Suppressor macrophage (primary cell): ENCODE measurements at regions not wholly inside any gene's neighbourhood (a gene's known extent, or its start where the extent isn't known, plus 50 kb on each side); places are given as distances from the start of the nearest gene placed in this dataset.
A peak's percentile ranks its signal among the peaks of the same experiment; 100 is the strongest.

Source experiments
- DNase-seq, 4 experiments: peaks; one replicate each; pipeline ENCODE4 v3.0.0-alpha.2; 2020 to 2022

DNA sequence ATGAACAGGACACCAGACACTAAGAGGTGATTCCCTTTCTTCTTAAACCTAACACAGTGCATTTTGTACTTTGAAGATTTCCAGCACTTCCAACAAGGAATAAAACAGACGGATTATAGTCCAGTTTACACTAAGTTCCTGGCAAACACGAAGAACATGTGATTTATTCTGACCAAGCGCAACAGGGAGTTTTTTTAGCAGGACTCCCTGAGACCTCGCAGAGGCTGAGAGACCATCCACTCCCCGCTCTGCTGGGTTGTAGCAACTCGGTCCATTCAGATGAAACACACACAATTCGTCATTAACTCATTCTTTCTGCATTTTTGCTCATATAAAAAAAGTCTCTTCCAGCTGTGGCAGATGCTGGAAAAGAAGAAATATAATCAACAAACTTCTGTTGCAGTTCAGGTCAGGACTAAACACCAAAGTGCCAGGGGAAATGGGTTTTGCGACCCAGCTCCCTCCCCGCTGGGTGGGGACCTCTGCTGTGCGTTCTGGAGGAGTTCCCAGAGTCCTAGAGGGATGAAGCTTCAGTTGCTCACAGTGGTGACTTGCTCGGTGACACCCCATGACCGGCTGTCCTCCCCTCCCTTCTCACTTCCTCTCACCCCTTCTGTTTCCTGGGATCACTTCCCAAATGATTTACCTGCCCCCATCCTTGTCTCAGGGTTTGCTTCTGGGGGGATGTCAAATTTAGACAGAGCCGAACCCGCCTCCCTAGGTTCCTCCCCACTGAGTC lies 52.5 kb downstream of the KCNF1 start:
- peak in 3 of 4 experiments; percentile 15 to 25 (median 16) for DNase-seq

DNA sequence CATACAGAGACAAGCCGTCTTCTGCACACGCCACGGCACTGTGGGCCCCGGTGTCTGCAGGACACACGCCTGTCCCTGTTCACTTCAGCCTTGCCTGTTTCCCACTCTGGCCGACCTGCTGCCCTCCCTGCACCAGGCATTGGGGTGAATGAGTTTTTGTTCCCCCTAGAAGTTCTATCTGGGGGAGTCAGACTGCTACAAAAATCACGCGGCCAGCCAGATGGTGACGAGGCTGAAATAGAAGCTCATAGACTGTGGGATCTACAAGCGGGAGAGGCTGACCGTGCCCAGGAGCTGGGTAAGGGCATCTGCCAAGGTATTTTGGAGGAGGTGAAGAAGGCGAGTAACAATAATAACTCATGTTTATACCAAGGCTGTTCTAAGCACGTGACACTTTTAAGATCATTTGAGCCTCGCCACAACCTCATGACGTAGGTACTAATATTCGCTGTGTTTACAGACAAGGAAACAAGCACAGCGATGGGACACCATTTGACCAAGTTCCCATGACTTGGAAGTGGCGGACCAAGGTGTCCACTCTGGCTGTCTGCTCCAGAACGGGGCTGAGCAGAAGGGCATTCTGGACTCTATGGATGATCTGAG lies 53.6 kb downstream of the KCNF1 start:
- DNase-seq = no peak

DNA sequence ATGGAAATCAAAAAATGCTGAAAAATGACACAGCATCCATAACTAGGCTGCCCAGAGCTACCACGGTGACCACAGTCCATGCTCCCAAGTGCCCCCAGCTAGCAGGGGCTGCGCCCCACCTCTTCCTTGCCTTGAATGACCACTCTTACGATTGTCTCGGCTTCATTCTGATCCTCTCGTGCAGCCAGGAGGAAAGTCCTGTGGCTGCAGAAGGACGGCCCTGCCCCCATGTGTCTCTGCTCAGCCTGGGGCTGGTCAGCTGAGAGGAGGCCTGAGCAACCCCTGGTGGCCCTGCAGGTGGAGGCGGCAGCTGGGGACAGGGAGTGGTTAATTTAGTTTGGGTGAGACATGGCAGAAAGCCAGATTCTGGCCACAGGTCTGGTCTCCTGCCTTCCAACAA lies 54.3 kb downstream of the KCNF1 start:
- no peak for DNase-seq

DNA sequence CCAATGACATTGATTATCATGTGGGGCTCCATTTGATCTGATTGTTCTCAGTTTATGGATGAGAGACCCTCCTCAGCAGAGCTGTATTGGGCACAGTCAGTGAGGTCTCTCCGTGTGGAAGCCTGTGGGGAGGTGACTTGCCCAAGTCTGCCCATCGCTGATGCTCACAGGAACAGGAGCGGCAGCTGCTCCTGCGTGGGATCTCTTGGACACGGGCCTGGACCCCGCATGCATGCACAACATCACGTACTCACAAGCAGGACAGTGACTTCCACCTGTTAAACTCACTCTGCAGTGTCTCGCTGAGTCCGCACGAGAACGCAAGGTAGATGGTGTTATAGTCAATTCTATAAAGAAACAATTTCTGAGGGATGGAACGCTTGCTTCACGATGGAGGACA lies 55.0 kb downstream of the KCNF1 start:
- no peak for DNase-seq

DNA sequence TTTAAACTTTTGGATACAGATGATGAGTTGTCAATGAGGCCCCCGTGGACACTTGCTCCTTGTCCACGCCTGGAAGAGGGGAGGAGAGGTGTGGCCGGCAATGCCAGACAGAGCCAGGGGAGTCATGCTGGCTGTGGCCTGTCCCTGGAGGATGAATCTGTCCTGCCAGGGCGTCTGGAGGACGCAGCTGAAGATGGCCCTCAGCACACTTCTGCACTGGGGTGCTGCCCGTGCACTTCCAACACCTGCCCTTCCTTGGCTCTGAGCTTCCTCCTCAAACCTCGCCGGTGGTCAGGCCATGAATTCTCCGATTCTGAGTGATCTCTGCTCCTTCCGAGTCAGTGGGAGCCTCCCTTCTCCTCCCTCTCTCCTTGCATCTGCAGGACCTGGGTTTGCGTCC lies 56.4 kb downstream of the KCNF1 start:
- DNase-seq = no peak

DNA sequence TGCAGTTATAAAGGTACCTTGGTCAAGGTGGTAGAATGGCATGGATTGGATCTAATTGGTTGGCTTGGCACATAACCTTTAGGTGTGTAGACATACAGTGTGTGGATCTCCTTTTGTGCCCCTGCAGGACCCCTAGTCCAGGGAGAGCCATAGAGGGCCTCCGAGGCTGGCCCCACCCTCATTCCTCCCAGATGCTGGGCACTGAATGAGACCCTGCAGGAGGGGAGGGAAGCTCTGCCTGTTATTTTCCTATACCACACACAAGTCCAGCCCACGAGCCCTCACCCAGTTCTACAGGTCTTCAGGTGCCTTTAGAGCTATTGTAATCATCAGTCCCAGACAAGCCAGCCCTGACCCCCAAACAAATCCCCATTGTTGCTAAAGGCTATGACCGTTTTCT lies 58.9 kb downstream of the KCNF1 start:
- DNase-seq = no peak

DNA sequence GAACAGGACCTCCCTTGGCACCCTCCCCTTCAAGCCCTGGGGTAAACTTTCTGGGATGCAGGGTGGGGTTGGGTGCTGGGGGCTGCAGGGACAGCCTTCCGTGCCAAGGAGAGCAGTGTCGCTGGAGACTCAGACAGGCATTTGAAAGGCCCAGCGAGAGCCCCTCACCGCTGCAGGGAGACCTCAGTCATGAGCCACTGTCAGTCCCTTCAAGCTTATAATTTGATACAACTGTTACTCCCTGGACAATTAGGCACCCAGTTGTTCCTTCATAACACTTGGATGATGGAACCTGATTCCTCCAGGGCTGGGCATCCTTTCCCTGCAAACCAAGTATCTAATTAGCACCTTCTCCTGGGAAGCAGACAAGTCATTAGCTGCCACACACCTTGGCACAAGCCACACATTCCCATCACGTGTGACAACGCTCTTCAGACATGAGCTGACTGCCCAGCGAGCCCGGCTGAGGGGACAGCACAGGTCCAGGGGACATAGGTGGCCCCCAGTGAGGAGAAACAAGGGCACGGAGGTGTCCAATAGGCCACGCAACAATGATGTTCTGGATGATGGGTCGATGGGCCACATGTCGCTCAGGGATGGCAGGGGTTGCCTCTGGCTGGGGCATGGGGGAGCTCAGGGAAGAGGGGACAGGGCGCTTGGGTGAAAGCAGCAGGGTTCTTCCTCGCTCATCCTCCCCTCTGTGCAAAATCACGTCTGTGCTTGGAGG lies 59.6 kb downstream of the KCNF1 start:
- DNase-seq = no peak

- DNase-seq = peak; percentile 15 to 58 (median 53)
Measured at GRCh38 chr2:10971888-10972260, 60.1 kb downstream of the KCNF1 start.

DNA sequence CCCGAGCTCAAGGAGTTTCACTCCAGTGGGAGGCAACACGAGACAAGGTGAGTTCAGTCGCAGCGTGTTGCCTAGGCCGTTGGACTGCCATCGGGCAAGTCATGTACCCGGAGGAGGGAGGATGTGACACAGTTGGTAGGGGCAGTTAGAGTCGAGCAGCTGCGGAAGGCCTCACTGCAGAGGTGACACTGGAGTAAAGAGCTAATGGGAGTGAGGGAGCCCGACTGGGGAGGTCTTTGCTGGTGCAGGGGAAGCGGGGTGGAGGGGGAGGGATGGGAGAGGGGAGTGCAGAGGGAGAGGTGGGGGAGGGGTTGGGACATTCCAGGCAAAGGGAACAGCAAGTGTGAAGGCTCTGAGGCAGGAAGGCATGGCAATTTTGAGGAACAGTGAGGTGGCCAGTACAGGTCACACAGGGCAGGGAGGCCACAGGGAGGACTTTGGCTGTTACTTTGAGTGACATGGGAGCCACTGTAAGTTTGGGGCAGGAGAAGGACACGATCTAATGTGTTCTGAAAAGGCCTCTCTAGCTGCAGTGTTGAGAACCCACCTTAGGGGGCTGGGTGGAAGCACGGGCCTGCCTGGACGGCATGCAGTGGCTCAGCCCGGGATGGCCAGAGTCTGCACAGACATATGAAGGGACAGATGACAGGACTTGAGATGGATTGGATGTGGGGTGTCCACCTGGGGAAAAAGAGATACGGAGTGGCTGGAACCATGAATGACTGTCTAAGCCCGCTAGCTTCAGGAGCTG lies 61.1 kb downstream of the KCNF1 start:
- DNase-seq = no peak

- DNase-seq = no peak
Measured at GRCh38 chr2:10973766-10974165, 62.0 kb downstream of the KCNF1 start.

DNA sequence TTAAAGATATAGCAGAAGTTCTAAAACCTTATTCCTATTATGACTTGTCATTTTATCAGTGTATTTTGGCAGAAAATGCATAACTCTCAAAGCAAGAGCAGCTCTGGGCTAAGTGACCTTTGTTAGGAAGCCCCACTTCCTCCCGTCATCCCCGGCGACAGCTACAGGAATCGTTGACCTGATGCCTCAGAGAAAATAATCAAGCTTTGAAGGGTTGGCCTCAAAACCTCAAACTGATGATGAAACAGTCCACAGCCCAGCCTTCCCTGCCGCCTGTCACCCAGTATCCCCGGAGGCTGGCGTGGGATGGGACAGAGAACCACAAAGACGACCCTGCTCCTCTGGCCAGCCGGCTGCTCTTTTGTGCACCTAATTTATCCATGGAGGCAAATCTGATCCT lies 65.3 kb downstream of the KCNF1 start:
- peak; percentile 20 to 63 (median 56) for DNase-seq

GRCh38 chr2:10977621-10978020 lies 65.9 kb downstream of the KCNF1 start:
- no peak for DNase-seq

DNA sequence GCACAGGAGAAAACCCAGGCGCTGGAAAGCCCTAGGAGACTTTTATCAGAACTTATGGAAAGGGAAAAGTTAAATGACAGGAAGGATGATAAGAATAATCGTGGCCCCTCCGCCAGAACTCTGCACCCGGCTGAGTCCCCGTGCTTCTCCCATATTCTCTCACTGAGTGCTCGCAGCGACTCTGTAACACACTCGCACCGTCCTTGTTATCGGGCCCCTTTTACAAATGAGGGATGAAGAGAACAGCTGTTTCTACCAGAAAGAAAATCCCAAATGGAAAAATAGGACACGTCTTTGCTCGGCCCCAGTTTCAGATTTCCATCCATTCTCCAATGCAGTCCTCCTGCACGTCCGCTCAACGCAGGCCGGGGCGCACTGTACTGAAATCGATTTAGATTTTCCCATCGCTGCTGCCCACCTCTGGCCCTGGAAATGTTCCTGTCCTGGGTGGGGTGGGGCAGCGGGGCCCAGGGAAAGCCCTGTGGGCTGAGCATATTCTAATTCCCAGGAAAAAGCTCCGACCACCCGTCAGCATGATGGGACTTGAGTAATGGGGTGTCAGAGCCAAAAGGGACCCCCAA lies 66.4 kb downstream of the KCNF1 start:
- DNase-seq = no peak

GRCh38 chr2:10980071-10980470 lies 68.3 kb downstream of the KCNF1 start:
- no peak for DNase-seq

DNA sequence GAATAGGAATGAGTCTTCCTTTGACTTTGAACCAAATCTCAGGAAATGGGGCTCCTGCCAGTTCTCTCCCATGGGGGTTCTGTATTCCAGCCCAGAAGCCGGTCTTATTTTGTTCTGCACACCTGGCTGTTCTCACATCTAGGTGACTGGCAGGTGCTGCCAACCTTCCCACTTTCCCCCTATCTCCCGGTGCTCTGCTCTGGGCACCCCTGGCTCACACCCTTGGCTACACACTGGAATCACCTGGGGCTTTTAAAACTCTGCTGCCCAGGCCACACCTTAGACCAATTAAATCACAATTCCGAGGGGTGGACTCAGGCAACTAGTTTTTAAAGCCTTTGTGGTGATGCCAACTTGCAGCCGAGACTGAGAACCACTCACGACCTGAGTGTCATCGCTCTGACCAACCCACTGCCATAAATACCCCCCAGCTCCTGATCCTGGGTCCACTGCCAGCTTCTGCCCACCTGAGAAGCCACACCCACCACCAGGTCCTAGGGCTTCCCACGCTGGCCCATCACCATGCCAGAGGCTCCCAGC lies 69.2 kb downstream of the KCNF1 start:
- no peak for DNase-seq

- DNase-seq = no peak
Measured at GRCh38 chr2:10981451-10981850, 69.7 kb downstream of the KCNF1 start.

DNA sequence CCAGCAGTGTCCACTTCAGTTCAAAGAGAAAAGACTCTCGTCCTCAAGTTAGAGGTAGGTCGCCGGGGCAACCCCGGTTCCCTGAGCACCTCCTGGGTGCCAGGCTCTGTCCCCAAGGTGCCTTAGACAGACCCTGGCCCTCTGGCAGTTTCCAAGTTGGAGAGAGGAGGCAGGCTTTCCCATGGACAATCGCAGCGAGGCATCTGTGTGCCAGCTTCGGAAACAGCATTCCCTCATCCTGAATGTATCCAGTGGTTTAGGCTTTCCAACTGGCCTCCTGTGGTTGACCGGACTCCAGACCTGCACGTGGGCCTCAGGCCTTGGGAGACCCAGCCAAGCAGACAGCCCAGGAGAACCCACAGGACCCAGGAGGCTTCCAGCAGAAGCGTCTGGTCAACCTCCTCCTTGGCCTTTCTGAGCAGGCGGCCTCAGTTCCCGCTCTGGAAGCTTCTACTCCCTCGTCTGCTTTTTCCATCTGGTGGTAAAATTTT lies 70.3 kb downstream of the KCNF1 start:
- DNase-seq = no peak

DNA sequence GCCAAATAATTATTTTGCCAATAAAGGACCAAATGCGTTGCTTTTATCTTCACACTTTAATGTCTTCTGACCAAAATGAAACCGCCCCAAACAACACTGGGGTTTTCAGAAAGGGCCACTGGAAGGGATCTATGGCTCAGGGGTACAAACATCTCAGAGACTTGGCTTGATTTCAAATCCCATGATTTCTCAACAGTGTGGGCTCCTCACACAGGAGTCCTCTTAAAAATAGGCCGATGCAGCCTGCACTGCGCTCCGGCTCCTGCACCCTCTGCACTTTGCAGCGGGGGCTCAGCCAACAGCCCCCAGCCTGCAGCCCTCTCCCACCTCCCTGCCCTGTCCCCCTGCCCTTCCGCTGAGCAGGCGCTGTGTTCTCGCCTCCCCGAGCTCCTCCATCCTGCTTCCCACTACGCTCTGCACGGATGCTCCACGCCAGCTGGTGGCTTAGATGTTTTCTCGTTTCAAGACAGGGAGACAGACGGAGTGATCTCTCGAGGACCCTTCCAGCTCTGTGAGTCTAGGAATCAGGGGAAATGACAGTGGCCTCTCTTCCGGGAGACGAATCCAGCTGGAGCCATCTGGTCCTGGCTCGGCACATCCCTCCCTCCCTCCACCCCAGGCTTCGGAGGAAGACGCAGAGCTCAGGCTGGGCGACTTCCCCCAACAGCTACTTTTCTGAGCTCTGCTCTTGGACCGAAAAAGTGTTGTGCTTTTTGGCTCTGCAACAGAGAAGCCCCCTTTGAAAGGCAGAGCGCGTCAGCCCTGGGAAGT lies 71.4 kb downstream of the KCNF1 start:
- DNase-seq = no peak

GRCh38 chr2:10983711-10984110 lies 72.0 kb downstream of the KCNF1 start:
- no peak for DNase-seq

DNA sequence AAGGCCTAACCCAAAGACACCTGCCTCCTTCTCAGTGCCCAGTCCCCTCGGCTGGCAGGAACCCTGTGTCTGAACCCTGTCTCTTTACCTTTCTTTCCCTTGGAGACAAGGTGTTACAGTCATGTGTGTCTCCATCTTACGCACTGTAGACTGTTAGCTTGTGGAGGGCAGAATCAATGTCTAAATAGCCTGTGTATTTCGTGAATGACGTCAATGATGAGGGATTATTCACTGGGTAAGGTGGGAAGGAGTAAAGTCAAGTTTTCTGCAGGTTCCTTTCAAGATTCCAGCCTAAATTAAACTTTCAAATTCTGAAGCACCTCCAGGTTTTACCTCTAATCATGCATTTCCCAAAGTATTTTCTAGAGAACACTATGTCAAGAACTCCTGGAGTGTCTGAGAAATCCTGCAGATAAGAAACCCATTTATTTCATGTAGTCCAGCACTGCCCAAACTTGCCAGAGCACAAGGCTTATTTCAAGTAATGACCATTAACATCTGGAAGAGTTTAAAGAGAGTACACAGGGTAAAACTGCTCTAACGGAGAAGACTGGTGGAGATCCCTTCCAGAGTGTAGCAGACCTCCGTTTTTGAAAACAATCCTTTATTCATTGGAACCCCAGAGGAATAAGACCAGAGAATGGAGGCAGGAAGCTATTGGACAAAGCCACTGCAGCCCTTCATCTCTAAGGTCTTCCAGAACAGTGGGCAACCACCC lies 72.8 kb downstream of the KCNF1 start:
- DNase-seq = no peak

- no peak for DNase-seq
Measured at GRCh38 chr2:10985260-10985659, 73.5 kb downstream of the KCNF1 start.
